ENCODE measurements at regions not wholly inside any gene's neighbourhood (a gene's known extent, or its start where the extent isn't known, plus 50 kb on each side); places are given as distances from the start of the nearest gene placed in this dataset.

GRCh38 chr2:120599656-120600055, 136.0 kb upstream of the GLI2 start:
- Mint-ChIP-seq H3K4me3 (ENCODE audit: unreplicated experiment) (no peak overlapping the region), H3K27ac (ENCODE audit: unreplicated experiment) (no peak overlapping the region)

GRCh38 chr2:120600335-120600734, 135.3 kb upstream of the GLI2 start:
- Mint-ChIP-seq H3K4me1 (ENCODE audit: low read depth) (peaks cover 16% of the 10 kb centered on the region), H3K36me3 (ENCODE audit: low read depth) (peaks cover 2% of the 10 kb centered on the region), H3K27me3 (ENCODE audit: low read depth) (peaks cover 12% of the 10 kb centered on the region), H3K9me3 (ENCODE audit: low read depth) (peaks cover 6% of the 10 kb centered on the region), H3K4me3 (ENCODE audit: unreplicated experiment) (no peak overlapping the region), H3K27ac (ENCODE audit: unreplicated experiment) (no peak overlapping the region)
- DNase-seq (ENCODE audit: low spot score), result peak; percentile 27
- TF ChIP-seq CTCF (IDR thresholded peaks at IDR 0.05), result no peak

More at GRCh38 chr2:120599656-120600055, 136.0 kb upstream of the GLI2 start:
- Mint-ChIP-seq H3K27me3 (ENCODE audit: low read depth) (peaks cover 13% of the 10 kb centered on the region), H3K9me3 (ENCODE audit: low read depth) (peaks cover 6% of the 10 kb centered on the region), H3K4me1 (ENCODE audit: low read depth) (peaks cover 16% of the 10 kb centered on the region), H3K36me3 (ENCODE audit: low read depth) (peaks cover 2% of the 10 kb centered on the region)
- peak; percentile 57 for DNase-seq (ENCODE audit: low spot score)
- no peak for TF ChIP-seq CTCF (IDR thresholded peaks at IDR 0.05)

GRCh38 chr2:120600786-120601185, 134.9 kb upstream of the GLI2 start:
- H3K36me3 Mint-ChIP-seq (ENCODE audit: low read depth), result peaks cover 2% of the 10 kb centered on the region
- H3K4me1 Mint-ChIP-seq (ENCODE audit: low read depth), result peaks cover 16% of the 10 kb centered on the region

DNA sequence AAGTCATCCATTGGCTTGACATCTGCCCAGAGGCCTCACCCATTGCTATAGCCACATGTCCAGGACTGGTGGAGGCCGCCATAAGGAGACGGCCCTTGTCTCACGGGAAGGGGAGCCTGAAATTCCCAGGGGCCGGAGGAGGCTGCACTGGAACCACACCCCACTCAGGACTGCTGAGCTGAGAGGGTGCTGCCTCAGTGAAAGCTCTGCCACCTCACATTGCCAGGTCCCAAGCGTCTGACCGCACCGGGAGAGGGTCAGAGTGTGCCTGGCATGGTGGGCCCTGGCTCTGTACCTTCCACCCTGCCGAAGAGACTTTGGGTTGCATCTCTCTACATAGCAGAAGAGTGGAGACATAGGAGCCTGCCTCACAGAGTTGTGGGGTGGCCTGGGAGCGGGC, 134.1 kb upstream of the GLI2 start:
- Mint-ChIP-seq H3K9me3 (ENCODE audit: low read depth) (peaks cover 6% of the 10 kb centered on the region), H3K27ac (ENCODE audit: unreplicated experiment) (no peak overlapping the region), H3K4me1 (ENCODE audit: low read depth) (peaks cover 11% of the 10 kb centered on the region), H3K36me3 (ENCODE audit: low read depth) (peaks cover 2% of the 10 kb centered on the region), H3K27me3 (ENCODE audit: low read depth) (peaks cover 15% of the 10 kb centered on the region), H3K4me3 (ENCODE audit: unreplicated experiment) (no peak overlapping the region)
- no peak for TF ChIP-seq CTCF (IDR thresholded peaks at IDR 0.05)
- peak; percentile 63 for DNase-seq (ENCODE audit: low spot score)

More at GRCh38 chr2:120600786-120601185, 134.9 kb upstream of the GLI2 start:
- Mint-ChIP-seq H3K27ac (ENCODE audit: unreplicated experiment) (no peak overlapping the region), H3K4me3 (ENCODE audit: unreplicated experiment) (no peak overlapping the region), H3K9me3 (ENCODE audit: low read depth) (peaks cover 6% of the 10 kb centered on the region), H3K27me3 (ENCODE audit: low read depth) (peaks cover 14% of the 10 kb centered on the region)
- peak; percentile 53 for DNase-seq (ENCODE audit: low spot score)
- no peak for TF ChIP-seq CTCF (IDR thresholded peaks at IDR 0.05)

- Mint-ChIP-seq H3K27ac (ENCODE audit: unreplicated experiment) (no peak overlapping the region), H3K36me3 (ENCODE audit: low read depth) (peaks cover 2% of the 10 kb centered on the region), H3K9me3 (ENCODE audit: low read depth) (peaks cover 6% of the 10 kb centered on the region), H3K4me3 (ENCODE audit: unreplicated experiment) (no peak overlapping the region), H3K27me3 (ENCODE audit: low read depth) (peaks cover 22% of the 10 kb centered on the region), H3K4me1 (ENCODE audit: low read depth) (peaks cover 4% of the 10 kb centered on the region)
- DNase-seq (ENCODE audit: low spot score), result peak; percentile 41
- no peak for TF ChIP-seq CTCF (IDR thresholded peaks at IDR 0.05)
Observed at GRCh38 chr2:120602251-120602650, 133.4 kb upstream of the GLI2 start.
